Activated T-cell treated with anti-CD3 and anti-CD28 coated beads for 48 hours (primary cell): ENCODE measurements at regions not wholly inside any gene's neighbourhood (a gene's known extent, or its start where the extent isn't known, plus 50 kb on each side); places are given as distances from the start of the nearest gene placed in this dataset.
"Not testable (repeated sequence)": the region's sequence is repeated elsewhere in the genome, so short reads cannot be mapped to it uniquely, and the experiment has no call there.

Source experiments
- DNase-seq: peaks from one replicate; pipeline ENCODE4 v3.0.0-alpha.2; 2020; ENCODE audit warnings: low read depth

- DNase-seq, result no peak
Observed at GRCh38 chr13:50452756-50453155, 390.7 kb downstream of the DLEU7 start.

GRCh38 chr13:50453188-50453587 lies 390.3 kb downstream of the DLEU7 start:
- DNase-seq, result no peak

- DNase-seq, result no peak
Observed at GRCh38 chr13:50456111-50456510, 387.4 kb downstream of the DLEU7 start.

GRCh38 chr13:50457415-50458393 lies 385.8 kb downstream of the DLEU7 start:
- no peak for DNase-seq

- DNase-seq, result no peak
Observed at GRCh38 chr13:50459046-50459445, 384.4 kb downstream of the DLEU7 start.

GRCh38 chr13:50459658-50460057 lies 383.8 kb downstream of the DLEU7 start:
- DNase-seq, result no peak

- DNase-seq, result no peak
Observed at GRCh38 chr13:50460358-50460757, 383.1 kb downstream of the DLEU7 start.

- DNase-seq, result no peak
Observed at GRCh38 chr13:50461189-50461588, 382.3 kb downstream of the DLEU7 start.

- DNase-seq, result no peak
Observed at GRCh38 chr13:50463719-50464118, 379.8 kb downstream of the DLEU7 start.

GRCh38 chr13:50464349-50465251 lies 378.9 kb downstream of the DLEU7 start:
- DNase-seq, result no peak

- no peak for DNase-seq
Observed at GRCh38 chr13:50466456-50466855, 377.0 kb downstream of the DLEU7 start.

GRCh38 chr13:50467156-50468110 lies 376.1 kb downstream of the DLEU7 start:
- DNase-seq, result no peak

GRCh38 chr13:50468849-50469669 lies 374.4 kb downstream of the DLEU7 start:
- no peak for DNase-seq

GRCh38 chr13:50473050-50473449 lies 370.4 kb downstream of the DLEU7 start:
- not testable (repeated sequence) for DNase-seq

- DNase-seq, result no peak
Observed at GRCh38 chr13:50474088-50474662, 369.3 kb downstream of the DLEU7 start.

GRCh38 chr13:50476577-50477285 lies 366.8 kb downstream of the DLEU7 start:
- DNase-seq, result no peak

- no peak for DNase-seq
Observed at GRCh38 chr13:50481936-50482335, 361.6 kb downstream of the DLEU7 start.

GRCh38 chr13:50483416-50483815 lies 360.1 kb downstream of the DLEU7 start:
- no peak for DNase-seq

GRCh38 chr13:50484472-50485113 lies 358.9 kb downstream of the DLEU7 start:
- no peak for DNase-seq
